Suprapubic skin (tissue), 4 donors: ENCODE measurements at regions not wholly inside any gene's neighbourhood (a gene's known extent, or its start where the extent isn't known, plus 50 kb on each side); places are given as distances from the start of the nearest gene placed in this dataset.

ENCODE experiments used
- DNase-seq, 2 donors: peaks; one replicate each; pipeline ENCODE4 v3.0.0-alpha.2; 2019; ENCODE audit warnings: low spot score in 2 of 2
- H3K27ac ChIP-seq: fragments of 200-600 bp; sonication (generic); one replicate; pipeline ENCODE4 v1.5.1; 2019
- H3K27me3 ChIP-seq: fragments of 200-600 bp; sonication (generic); one replicate; pipeline ENCODE4 v1.5.1; 2019
- H3K36me3 ChIP-seq: fragments of 200-600 bp; sonication (generic); one replicate; pipeline ENCODE4 v1.5.1; 2019
- H3K4me1 ChIP-seq: fragments of 200-600 bp; sonication (generic); one replicate; pipeline ENCODE4 v1.5.1; 2019
- H3K4me3 ChIP-seq: fragments of 200-600 bp; sonication (generic); one replicate; pipeline ENCODE4 v1.5.1; 2019; ENCODE audit warnings: mild to moderate bottlenecking
- H3K9me3 ChIP-seq: fragments of 200-600 bp; sonication (generic); one replicate; pipeline ENCODE4 v1.5.1; 2019
- CTCF ChIP-seq, 2 donors: fragments of 200-600 bp in 1 of 2; fragments of 450-650 bp in 1 of 2; sonication (generic) in 1 of 2; IDR thresholded peaks; one replicate each; pipeline ENCODE4 v1.5.1; 2016 to 2019; ENCODE audit warnings: antibody characterized with exemption in 2 of 2, mild to moderate bottlenecking in 1 of 2, moderate library complexity in 1 of 2
- EP300 ChIP-seq: sonication (generic); formaldehyde crosslinking; IDR thresholded peaks from one replicate; pipeline ENCODE4 v1.6.1; 2017; ENCODE audit warnings: antibody characterized with exemption
- POLR2A ChIP-seq, 2 donors: fragments of 450-650 bp; IDR thresholded peaks; one replicate each; pipeline ENCODE4 v1.6.1; 2017; ENCODE audit warnings: antibody characterized with exemption in 2 of 2, mild to moderate bottlenecking in 2 of 2, moderate library complexity in 2 of 2
- POLR2AphosphoS5 ChIP-seq, 3 donors: sonication (generic); formaldehyde crosslinking; IDR thresholded peaks; one replicate each; pipeline ENCODE4 v1.6.1; 2017; ENCODE audit warnings: antibody characterized with exemption in 3 of 3
- WGBS: methylation state at CpG from one replicate; pipeline ENCODE4 v1.1.5; 2018; 5-methylcytosine and 5-hydroxymethylcytosine counted together

GRCh38 chr15:93141371-93141794 lies 52.4 kb upstream of the RGMA start:
- WGBS, result 84% methylated on average over 8 of the region's 8 CpGs
- no peak for DNase-seq
- no peaks in the 10 kb centered on the region for H3K36me3 ChIP-seq
- no peak overlapping the region for H3K27ac ChIP-seq
- no peaks in the 10 kb centered on the region for H3K9me3 ChIP-seq
- TF ChIP-seq CTCF (IDR thresholded peaks at IDR 0.05) (no peak), POLR2AphosphoS5 (IDR thresholded peaks at IDR 0.05) (no peak), EP300 (no peak), POLR2A (IDR thresholded peaks at IDR 0.05) (no peak)
- H3K27me3 ChIP-seq, result no peaks in the 10 kb centered on the region
- H3K4me3 ChIP-seq, result no peak overlapping the region
- H3K4me1 ChIP-seq, result no peaks in the 10 kb centered on the region

GRCh38 chr15:93139436-93139835 lies 50.4 kb upstream of the RGMA start:
- Histone ChIP-seq H3K27me3 (no peaks in the 10 kb centered on the region), H3K4me3 (no peak overlapping the region), H3K9me3 (no peaks in the 10 kb centered on the region), H3K36me3 (no peaks in the 10 kb centered on the region), H3K27ac (no peak overlapping the region), H3K4me1 (no peaks in the 10 kb centered on the region)
- DNase-seq, result no peak
- WGBS, result 93% methylated on average over 8 of the region's 8 CpGs
- TF ChIP-seq EP300, result no peak
- TF ChIP-seq POLR2A (IDR thresholded peaks at IDR 0.05), result no peak
- no peak for TF ChIP-seq POLR2AphosphoS5 (IDR thresholded peaks at IDR 0.05)
- TF ChIP-seq CTCF (IDR thresholded peaks at IDR 0.05), result no peak

GRCh38 chr15:93138681-93139250 lies 49.8 kb upstream of the RGMA start:
- TF ChIP-seq POLR2A (IDR thresholded peaks at IDR 0.05) (no peak), EP300 (no peak), POLR2AphosphoS5 (IDR thresholded peaks at IDR 0.05) (no peak), CTCF (IDR thresholded peaks at IDR 0.05) (no peak)
- DNase-seq, result no peak
- no peaks in the 10 kb centered on the region for H3K4me1 ChIP-seq
- no peak overlapping the region for H3K27ac ChIP-seq
- H3K9me3 ChIP-seq, result no peaks in the 10 kb centered on the region
- no peaks in the 10 kb centered on the region for H3K27me3 ChIP-seq
- no peak overlapping the region for H3K4me3 ChIP-seq
- no peaks in the 10 kb centered on the region for H3K36me3 ChIP-seq
- WGBS, result 97% methylated on average over 3 of the region's 3 CpGs
